Duodenal mucosa (tissue), 2 donors: ENCODE measurements at regions not wholly inside any gene's neighbourhood (a gene's known extent, or its start where the extent isn't known, plus 50 kb on each side); places are given as distances from the start of the nearest gene placed in this dataset.
"Not testable (repeated sequence)": the region's sequence is repeated elsewhere in the genome, so short reads cannot be mapped to it uniquely, and the experiment has no call there.

ENCODE experiments used
- H3K27ac ChIP-seq: one replicate; pipeline ENCODE4 v1.7.0; 2013; ENCODE audit warnings: low read depth, low read length
- H3K27me3 ChIP-seq, 2 donors: one replicate each; pipeline ENCODE4 v1.7.0; 2013; ENCODE audit warnings: low read length in 2 of 2, control low read depth in 1 of 2; ENCODE audit not compliant: insufficient read depth in 2 of 2, control insufficient read depth in 1 of 2
- H3K36me3 ChIP-seq, 2 donors: one replicate each; pipeline ENCODE4 v1.7.0; 2013; ENCODE audit warnings: low read length in 2 of 2, control low read depth in 1 of 2; ENCODE audit not compliant: insufficient read depth in 2 of 2, control insufficient read depth in 1 of 2
- H3K4me1 ChIP-seq, 2 donors: one replicate each; pipeline ENCODE4 v1.7.0; 2013; ENCODE audit warnings: low read length in 2 of 2, control low read depth in 1 of 2; ENCODE audit not compliant: insufficient read depth in 2 of 2, control insufficient read depth in 1 of 2
- H3K4me3 ChIP-seq, 2 donors: one replicate each; pipeline ENCODE4 v1.7.0; 2013; ENCODE audit warnings: low read length in 2 of 2, low read depth in 1 of 2
- H3K9ac ChIP-seq, 2 donors: one replicate each; pipeline ENCODE4 v1.7.0; 2013; ENCODE audit warnings: low read length in 2 of 2, low read depth in 1 of 2
- H3K9me3 ChIP-seq, 2 donors: one replicate each; pipeline ENCODE4 v1.7.0; 2013; ENCODE audit warnings: low read length in 2 of 2, control low read depth in 1 of 2; ENCODE audit not compliant: control insufficient read depth in 1 of 2

GRCh38 chr14:87260460-87260859 lies 732.5 kb downstream of the GALC start:
- Histone ChIP-seq H3K27me3 (no peaks in the 10 kb centered on the region), H3K9me3 (peaks cover 10 to 17% of the 10 kb centered on the region in 2 donors), H3K27ac (no peak overlapping the region), H3K4me1 (no peaks in the 10 kb centered on the region), H3K36me3 (no peaks in the 10 kb centered on the region), H3K4me3 (no peak overlapping the region), H3K9ac (no peak overlapping the region)

GRCh38 chr14:87257421-87257820 lies 735.6 kb downstream of the GALC start:
- Histone ChIP-seq H3K4me3 (no peak overlapping the region), H3K27ac (no peak overlapping the region), H3K4me1 (no peaks in the 10 kb centered on the region), H3K36me3 (no peaks in the 10 kb centered on the region), H3K27me3 (no peaks in the 10 kb centered on the region), H3K9me3 (peaks cover 12 to 14% of the 10 kb centered on the region in 2 donors), H3K9ac (no peak overlapping the region)

GRCh38 chr14:87255058-87255457 lies 737.9 kb downstream of the GALC start:
- no peaks in the 10 kb centered on the region for H3K4me1 ChIP-seq
- H3K27me3 ChIP-seq: no peaks in the 10 kb centered on the region
- H3K4me3 ChIP-seq: no peak overlapping the region
- peaks cover 11 to 14% of the 10 kb centered on the region in 2 donors for H3K9me3 ChIP-seq
- no peak overlapping the region for H3K27ac ChIP-seq
- no peaks in the 10 kb centered on the region for H3K36me3 ChIP-seq
- no peak overlapping the region for H3K9ac ChIP-seq

GRCh38 chr14:87254331-87254874 lies 738.6 kb downstream of the GALC start:
- peaks cover 11 to 14% of the 10 kb centered on the region in 2 donors for H3K9me3 ChIP-seq
- no peaks in the 10 kb centered on the region for H3K4me1 ChIP-seq
- H3K36me3 ChIP-seq: no peaks in the 10 kb centered on the region
- H3K27me3 ChIP-seq: no peaks in the 10 kb centered on the region
- H3K9ac ChIP-seq: no peak overlapping the region
- H3K4me3 ChIP-seq: no peak overlapping the region
- no peak overlapping the region for H3K27ac ChIP-seq

- not testable (repeated sequence) for H3K36me3 ChIP-seq, H3K27ac ChIP-seq, H3K4me3 ChIP-seq, H3K27me3 ChIP-seq, H3K9ac ChIP-seq, H3K4me1 ChIP-seq
- H3K9me3 ChIP-seq: peaks cover 11 to 14% of the 10 kb centered on the region in 2 donors
Observed at GRCh38 chr14:87253791-87254190, 739.2 kb downstream of the GALC start.

GRCh38 chr14:87252103-87252502 lies 740.9 kb downstream of the GALC start:
- no peak overlapping the region for H3K27ac ChIP-seq
- peaks cover 3 to 11% of the 10 kb centered on the region in 2 donors for H3K9me3 ChIP-seq
- no peak overlapping the region for H3K4me3 ChIP-seq
- no peaks in the 10 kb centered on the region for H3K4me1 ChIP-seq
- H3K9ac ChIP-seq: no peak overlapping the region
- no peaks in the 10 kb centered on the region for H3K27me3 ChIP-seq
- no peaks in the 10 kb centered on the region for H3K36me3 ChIP-seq

GRCh38 chr14:87251011-87251410 lies 742.0 kb downstream of the GALC start:
- H3K27ac ChIP-seq: no peak overlapping the region
- no peak overlapping the region for H3K9ac ChIP-seq
- no peaks in the 10 kb centered on the region for H3K36me3 ChIP-seq
- H3K27me3 ChIP-seq: no peaks in the 10 kb centered on the region
- peaks cover 5 to 13% of the 10 kb centered on the region in 2 donors for H3K9me3 ChIP-seq
- H3K4me3 ChIP-seq: no peak overlapping the region
- H3K4me1 ChIP-seq: no peaks in the 10 kb centered on the region

GRCh38 chr14:87241018-87241768 lies 751.8 kb downstream of the GALC start:
- Histone ChIP-seq H3K27me3 (no peaks in the 10 kb centered on the region), H3K9ac (no peak overlapping the region), H3K4me3 (no peak overlapping the region), H3K36me3 (no peaks in the 10 kb centered on the region), H3K9me3 (peaks cover 5% of the 10 kb centered on the region in 2 donors), H3K27ac (no peak overlapping the region), H3K4me1 (no peaks in the 10 kb centered on the region)

- H3K27ac ChIP-seq, H3K4me1 ChIP-seq, H3K4me3 ChIP-seq, H3K27me3 ChIP-seq, H3K9me3 ChIP-seq, H3K9ac ChIP-seq, H3K36me3 ChIP-seq: not testable (repeated sequence)
Observed at GRCh38 chr14:87240319-87240718, 752.7 kb downstream of the GALC start.

GRCh38 chr14:87233806-87234384 lies 759.1 kb downstream of the GALC start:
- H3K4me3 ChIP-seq: no peak overlapping the region
- H3K36me3 ChIP-seq: no peaks in the 10 kb centered on the region
- peaks cover under 1 to 13% of the 10 kb centered on the region in 2 donors for H3K9me3 ChIP-seq
- no peaks in the 10 kb centered on the region for H3K27me3 ChIP-seq
- no peak overlapping the region for H3K27ac ChIP-seq
- H3K4me1 ChIP-seq: no peaks in the 10 kb centered on the region
- H3K9ac ChIP-seq: no peak overlapping the region
